Activated CD4-positive, alpha-beta T cell treated with anti-CD3 and anti-CD28 coated beads for 48 hours (primary cell): ENCODE measurements at regions not wholly inside any gene's neighbourhood (a gene's known extent, or its start where the extent isn't known, plus 50 kb on each side); places are given as distances from the start of the nearest gene placed in this dataset.

ENCODE experiments used
- DNase-seq: peaks from one replicate; pipeline ENCODE4 v3.0.0-alpha.2; 2020

- no peak for DNase-seq
Measured at GRCh38 chr10:5311617-5312016, 53.1 kb upstream of the UCN3 start.

- DNase-seq, result no peak
Measured at GRCh38 chr10:5314840-5315239, 49.9 kb upstream of the UCN3 start.
